ENCODE measurements at regions not wholly inside any gene's neighbourhood (a gene's known extent, or its start where the extent isn't known, plus 50 kb on each side); places are given as distances from the start of the nearest gene placed in this dataset.

GRCh38 chr2:134198006-134198634, 55.8 kb upstream of the MGAT5 start:
- Histone ChIP-seq H3K27me3 (ENCODE audit: control insufficient read depth, insufficient read depth, low read length) (no peaks in the 10 kb centered on the region), H3K27ac (ENCODE audit: low read depth, low read length) (no peak overlapping the region), H3K4me3 (ENCODE audit: low read length) (no peak overlapping the region), H3K9ac (ENCODE audit: low read length) (no peak overlapping the region), H3K36me3 (ENCODE audit: control insufficient read depth, insufficient read depth, low read length) (no peaks in the 10 kb centered on the region), H3K4me1 (ENCODE audit: control insufficient read depth, insufficient read depth, low read length) (no peaks in the 10 kb centered on the region)

GRCh38 chr2:134199123-134199522, 54.7 kb upstream of the MGAT5 start:
- Histone ChIP-seq H3K27me3 (ENCODE audit: control insufficient read depth, insufficient read depth, low read length) (no peaks in the 10 kb centered on the region), H3K9ac (ENCODE audit: low read length) (no peak overlapping the region), H3K27ac (ENCODE audit: low read depth, low read length) (no peak overlapping the region), H3K36me3 (ENCODE audit: control insufficient read depth, insufficient read depth, low read length) (no peaks in the 10 kb centered on the region), H3K4me1 (ENCODE audit: control insufficient read depth, insufficient read depth, low read length) (no peaks in the 10 kb centered on the region), H3K4me3 (ENCODE audit: low read length) (no peak overlapping the region)

- Histone ChIP-seq H3K4me1 (ENCODE audit: control insufficient read depth, insufficient read depth, low read length) (no peaks in the 10 kb centered on the region), H3K36me3 (ENCODE audit: control insufficient read depth, insufficient read depth, low read length) (no peaks in the 10 kb centered on the region), H3K9ac (ENCODE audit: low read length) (no peak overlapping the region), H3K27me3 (ENCODE audit: control insufficient read depth, insufficient read depth, low read length) (no peaks in the 10 kb centered on the region), H3K4me3 (ENCODE audit: low read length) (no peak overlapping the region), H3K27ac (ENCODE audit: low read depth, low read length) (no peak overlapping the region)
These were observed 53.7 kb upstream of the MGAT5 start for GRCh38 chr2:134200036-134200618.

GRCh38 chr2:134201533-134201932, 52.3 kb upstream of the MGAT5 start:
- Histone ChIP-seq H3K9ac (ENCODE audit: low read length) (no peak overlapping the region), H3K27me3 (ENCODE audit: control insufficient read depth, insufficient read depth, low read length) (no peaks in the 10 kb centered on the region), H3K4me3 (ENCODE audit: low read length) (no peak overlapping the region), H3K4me1 (ENCODE audit: control insufficient read depth, insufficient read depth, low read length) (no peaks in the 10 kb centered on the region), H3K27ac (ENCODE audit: low read depth, low read length) (no peak overlapping the region), H3K36me3 (ENCODE audit: control insufficient read depth, insufficient read depth, low read length) (no peaks in the 10 kb centered on the region)

- Histone ChIP-seq H3K9ac (ENCODE audit: low read length) (no peak overlapping the region), H3K4me1 (ENCODE audit: control insufficient read depth, insufficient read depth, low read length) (no peaks in the 10 kb centered on the region), H3K36me3 (ENCODE audit: control insufficient read depth, insufficient read depth, low read length) (no peaks in the 10 kb centered on the region), H3K27ac (ENCODE audit: low read depth, low read length) (no peak overlapping the region), H3K4me3 (ENCODE audit: low read length) (no peak overlapping the region), H3K27me3 (ENCODE audit: control insufficient read depth, insufficient read depth, low read length) (no peaks in the 10 kb centered on the region)
These were observed 51.5 kb upstream of the MGAT5 start for GRCh38 chr2:134202371-134202770.

GRCh38 chr2:134203175-134203574, 50.7 kb upstream of the MGAT5 start:
- Histone ChIP-seq H3K36me3 (ENCODE audit: control insufficient read depth, insufficient read depth, low read length) (no peaks in the 10 kb centered on the region), H3K4me1 (ENCODE audit: control insufficient read depth, insufficient read depth, low read length) (no peaks in the 10 kb centered on the region), H3K27me3 (ENCODE audit: control insufficient read depth, insufficient read depth, low read length) (no peaks in the 10 kb centered on the region), H3K27ac (ENCODE audit: low read depth, low read length) (no peak overlapping the region), H3K4me3 (ENCODE audit: low read length) (no peak overlapping the region), H3K9ac (ENCODE audit: low read length) (no peak overlapping the region)

Data from rectal smooth muscle tissue (tissue), 1 donor.